ENCODE measurements at regions not wholly inside any gene's neighbourhood (a gene's known extent, or its start where the extent isn't known, plus 50 kb on each side); places are given as distances from the start of the nearest gene placed in this dataset.

GRCh38 chr14:53757732-53758131 lies 198.9 kb downstream of the BMP4 start:
- no peak overlapping the region for H3K4me3 ChIP-seq (replicated peaks; ENCODE audit: insufficient read depth, low read length)

GRCh38 chr14:53751650-53752049 lies 205.0 kb downstream of the BMP4 start:
- Histone ChIP-seq H3K27ac (replicated peaks) (no peak overlapping the region), H3K4me3 (replicated peaks; ENCODE audit: insufficient read depth, low read length) (no peak overlapping the region), H3K27me3 (ENCODE audit: insufficient read depth, poor library complexity, severe bottlenecking) (no peaks in the 10 kb centered on the region)
- DNase-seq (ENCODE audit: low read depth in 1 of 2, low spot score in 1 of 2) = no peak
- TF ChIP-seq SPI1 (IDR thresholded peaks at IDR 0.05; ENCODE audit: borderline replicate concordance, low read depth) = no peak
- no peak for TF ChIP-seq CTCF (IDR thresholded peaks at IDR 0.05; ENCODE audit: insufficient read depth, low read length)
- TF ChIP-seq GABPA (IDR thresholded peaks at IDR 0.05; ENCODE audit: low read depth) = no peak
- no peak for TF ChIP-seq POLR2AphosphoS5 (IDR thresholded peaks at IDR 0.05; ENCODE audit: low read depth)
- TF ChIP-seq REST (IDR thresholded peaks at IDR 0.05; ENCODE audit: insufficient replicate concordance, low read depth) = no peak

More at GRCh38 chr14:53757732-53758131, 198.9 kb downstream of the BMP4 start:
- no peak for TF ChIP-seq GABPA (IDR thresholded peaks at IDR 0.05; ENCODE audit: low read depth)
- TF ChIP-seq SPI1 (IDR thresholded peaks at IDR 0.05; ENCODE audit: borderline replicate concordance, low read depth) = no peak
- TF ChIP-seq POLR2AphosphoS5 (IDR thresholded peaks at IDR 0.05; ENCODE audit: low read depth) = no peak
- no peak for TF ChIP-seq REST (IDR thresholded peaks at IDR 0.05; ENCODE audit: insufficient replicate concordance, low read depth)
- no peak for TF ChIP-seq CTCF (IDR thresholded peaks at IDR 0.05; ENCODE audit: insufficient read depth, low read length)
- DNase-seq (ENCODE audit: low read depth in 1 of 2, low spot score in 1 of 2) = no peak
- H3K27ac ChIP-seq (replicated peaks) = no peak overlapping the region
- H3K27me3 ChIP-seq (ENCODE audit: insufficient read depth, poor library complexity, severe bottlenecking) = no peaks in the 10 kb centered on the region

GRCh38 chr14:53748691-53749090 lies 207.9 kb downstream of the BMP4 start:
- Histone ChIP-seq H3K27me3 (ENCODE audit: insufficient read depth, poor library complexity, severe bottlenecking) (no peaks in the 10 kb centered on the region), H3K27ac (replicated peaks) (no peak overlapping the region), H3K4me3 (replicated peaks; ENCODE audit: insufficient read depth, low read length) (no peak overlapping the region)
- DNase-seq (ENCODE audit: low read depth in 1 of 2, low spot score in 1 of 2) = no peak
- no peak for TF ChIP-seq POLR2AphosphoS5 (IDR thresholded peaks at IDR 0.05; ENCODE audit: low read depth)
- TF ChIP-seq REST (IDR thresholded peaks at IDR 0.05; ENCODE audit: insufficient replicate concordance, low read depth) = no peak
- no peak for TF ChIP-seq SPI1 (IDR thresholded peaks at IDR 0.05; ENCODE audit: borderline replicate concordance, low read depth)
- no peak for TF ChIP-seq CTCF (IDR thresholded peaks at IDR 0.05; ENCODE audit: insufficient read depth, low read length)
- no peak for TF ChIP-seq GABPA (IDR thresholded peaks at IDR 0.05; ENCODE audit: low read depth)

Data from HL-60 (cell line).